ENCODE measurements at regions not wholly inside any gene's neighbourhood (a gene's known extent, or its start where the extent isn't known, plus 50 kb on each side); places are given as distances from the start of the nearest gene placed in this dataset.

- no peak for TF ChIP-seq CTCF (conservative IDR thresholded peaks at IDR 0.05; ENCODE audit: low read length)
- TF ChIP-seq EZH2phosphoT487 (IDR thresholded peaks at IDR 0.05; ENCODE audit: borderline replicate concordance, low read depth, low read length): no peak
These were observed 576.1 kb downstream of the OTOL1 start for GRCh38 chr3:162072656-162073164.

Data from OCI-LY7 (cell line).